Peyer's patch (tissue), 4 donors: ENCODE measurements at regions not wholly inside any gene's neighbourhood (a gene's known extent, or its start where the extent isn't known, plus 50 kb on each side); places are given as distances from the start of the nearest gene placed in this dataset.

ENCODE experiments used
- CTCF ChIP-seq, 6 experiments: fragments of 450-650 bp in 4 of 6; fragments of 200-600 bp in 2 of 6; sonication (generic) in 1 of 6; IDR thresholded peaks; one replicate each; pipeline ENCODE4 v1.5.1; 2017 to 2019; ENCODE audit warnings: antibody characterized with exemption in 6 of 6, mild to moderate bottlenecking in 3 of 6, moderate library complexity in 1 of 6
- POLR2A ChIP-seq, 2 donors: fragments of 450-650 bp; IDR thresholded peaks; one replicate each; pipeline ENCODE4 v1.5.1; 2017; ENCODE audit warnings: antibody characterized with exemption in 2 of 2, mild to moderate bottlenecking in 2 of 2, moderate library complexity in 2 of 2

GRCh38 chrX:42094218-42094617 lies 170.9 kb upstream of the CASK start:
- TF ChIP-seq POLR2A (IDR thresholded peaks at IDR 0.05) (no peak), CTCF (IDR thresholded peaks at IDR 0.05) (no peak)
